Mesenchymal stem cell (in vitro differentiated cells and primary cell): ENCODE measurements at regions not wholly inside any gene's neighbourhood (a gene's known extent, or its start where the extent isn't known, plus 50 kb on each side); places are given as distances from the start of the nearest gene placed in this dataset. TPM values are rescaled to one million over a fixed set of nuclear protein-coding genes. Genes with fewer than 3 reads are reported as not detected.

ENCODE experiments used
- DNase-seq: peaks from one replicate; pipeline ENCODE4 v3.0.0-alpha.2; 2013
- H2AFZ ChIP-seq: one replicate; pipeline ENCODE4 v1.6.1; 2013; ENCODE audit warnings: low read depth, mild to moderate bottlenecking, control low read depth, inconsistent platforms, low read length, moderate library complexity
- H2AK5ac ChIP-seq: 2 replicates; pipeline ENCODE4 v1.6.1; 2013; ENCODE audit warnings: low read length, moderate library complexity, mild to moderate bottlenecking, inconsistent platforms; ENCODE audit not compliant: severe bottlenecking
- H2BK120ac ChIP-seq: one replicate; pipeline ENCODE4 v1.6.1; 2013; ENCODE audit warnings: low read depth, mild to moderate bottlenecking, inconsistent platforms, low read length, moderate library complexity
- H2BK12ac ChIP-seq, 2 experiments: one replicate each; pipeline ENCODE4 v1.6.1; 2013; ENCODE audit warnings: inconsistent platforms in 2 of 2, low read length in 2 of 2, mild to moderate bottlenecking in 2 of 2, moderate library complexity in 2 of 2, control low read depth in 1 of 2
- H2BK15ac ChIP-seq: one replicate; pipeline ENCODE4 v1.6.1; 2013; ENCODE audit warnings: mild to moderate bottlenecking, low read depth, inconsistent platforms; ENCODE audit not compliant: poor library complexity, severe bottlenecking
- H2BK5ac ChIP-seq: 2 replicates; pipeline ENCODE4 v1.6.1; 2013; ENCODE audit warnings: low read depth, mild to moderate bottlenecking, low read length, control low read depth, inconsistent platforms; ENCODE audit not compliant: poor library complexity, severe bottlenecking
- H3K14ac ChIP-seq, 2 experiments: one replicate each; pipeline ENCODE4 v1.6.1; 2013; ENCODE audit warnings: inconsistent platforms in 2 of 2, low read length in 2 of 2, control low read depth in 1 of 2, mild to moderate bottlenecking in 1 of 2, moderate library complexity in 1 of 2
- H3K18ac ChIP-seq, 2 experiments: one replicate each; pipeline ENCODE4 v1.6.1; 2013; ENCODE audit warnings: inconsistent platforms in 2 of 2, low read length in 2 of 2, control low read depth in 1 of 2, low read depth in 1 of 2, mild to moderate bottlenecking in 1 of 2
- H3K23ac ChIP-seq, 2 experiments: one replicate each; pipeline ENCODE4 v1.6.1; 2013; ENCODE audit warnings: inconsistent platforms in 2 of 2, low read length in 2 of 2, mild to moderate bottlenecking in 2 of 2, moderate library complexity in 2 of 2, control low read depth in 1 of 2
- H3K27ac ChIP-seq: 2 replicates; pipeline ENCODE4 v1.5.1; 2013; ENCODE audit warnings: mild to moderate bottlenecking, moderate library complexity, low read length, control low read depth, inconsistent platforms; ENCODE audit not compliant: poor library complexity, severe bottlenecking
- H3K27me3 ChIP-seq, 2 experiments: 2 replicates each; pipeline versions ENCODE4 v1.6.1 to v1.7.0; 2013; ENCODE audit warnings: low read length in 2 of 2, mild to moderate bottlenecking in 2 of 2, moderate library complexity in 2 of 2, control low read depth in 1 of 2, inconsistent platforms in 1 of 2; ENCODE audit not compliant: control insufficient read depth in 1 of 2, insufficient read depth in 1 of 2
- H3K36me3 ChIP-seq, 2 experiments: 2 replicates each; pipeline versions ENCODE4 v1.6.1 to v1.7.0; 2013; ENCODE audit warnings: low read length in 2 of 2, control low read depth in 1 of 2, inconsistent platforms in 1 of 2, low read depth in 1 of 2, mild to moderate bottlenecking in 1 of 2; ENCODE audit not compliant: insufficient read depth in 2 of 2, control insufficient read depth in 1 of 2
- H3K4ac ChIP-seq, 2 experiments: one replicate each; pipeline ENCODE4 v1.6.1; 2013; ENCODE audit warnings: inconsistent platforms in 2 of 2, low read length in 2 of 2, mild to moderate bottlenecking in 2 of 2, moderate library complexity in 2 of 2, control low read depth in 1 of 2, low read depth in 1 of 2
- H3K4me1 ChIP-seq: 2 replicates; pipeline ENCODE4 v1.6.1; 2013; ENCODE audit warnings: low read depth, low read length, control low read depth; ENCODE audit not compliant: control insufficient read depth, insufficient read depth
- H3K4me2 ChIP-seq: 2 replicates; pipeline ENCODE4 v1.6.1; 2013; ENCODE audit warnings: low read length, mild to moderate bottlenecking, inconsistent platforms; ENCODE audit not compliant: poor library complexity, severe bottlenecking
- H3K4me3 ChIP-seq, 2 experiments: 2 replicates each; pipeline versions ENCODE4 v1.5.1 to v1.7.0; 2013; ENCODE audit warnings: low read length in 2 of 2, mild to moderate bottlenecking in 2 of 2, control low read depth in 1 of 2, low read depth in 1 of 2; ENCODE audit not compliant: insufficient read depth in 1 of 2
- H3K79me1 ChIP-seq: replicated peaks from 2 replicates; pipeline ENCODE4 v1.6.1; 2013; ENCODE audit warnings: mild to moderate bottlenecking, control low read depth, low read length, inconsistent platforms; ENCODE audit not compliant: poor library complexity, severe bottlenecking
- H3K9ac ChIP-seq: 2 replicates; pipeline ENCODE4 v1.7.0; 2013; ENCODE audit warnings: mild to moderate bottlenecking, low read length, moderate library complexity
- H3K9me3 ChIP-seq: 2 replicates; pipeline ENCODE4 v1.7.0; 2013; ENCODE audit warnings: mild to moderate bottlenecking, low read length; ENCODE audit not compliant: control insufficient read depth
- H4K8ac ChIP-seq: one replicate; pipeline ENCODE4 v1.6.1; 2013; ENCODE audit warnings: inconsistent platforms, mild to moderate bottlenecking, low read length, moderate library complexity
- H4K91ac ChIP-seq: one replicate; pipeline ENCODE4 v1.6.1; 2013; ENCODE audit warnings: mild to moderate bottlenecking, low read length, inconsistent platforms
- small RNA-seq: library from polyadenylated mRNA; stranded (forward); fragments of <200 nt; extraction: miRNeasy Mini kit (QIAGEN cat#:217004); gene quantifications from one replicate; pipeline ENCODE3, GENCODE V24; 2013; ENCODE audit warnings: low read depth

- no peak overlapping the region for H2AFZ ChIP-seq
- peaks cover 0 to 4% of the 10 kb centered on the region in 2 experiments for H3K27me3 ChIP-seq
- no peak overlapping the region for H3K18ac ChIP-seq
- no peaks in the 10 kb centered on the region for H3K36me3 ChIP-seq
- H3K23ac ChIP-seq = no peak overlapping the region
- no peak overlapping the region for H2BK120ac ChIP-seq
- no peaks in the 10 kb centered on the region for H3K9me3 ChIP-seq
- H3K4ac ChIP-seq = no peak overlapping the region
- no peak overlapping the region for H4K8ac ChIP-seq
- DNase-seq = no peak
- H4K91ac ChIP-seq = no peak overlapping the region
- no peak overlapping the region for H2AK5ac ChIP-seq
- no peak overlapping the region for H3K27ac ChIP-seq
- no peak overlapping the region for H3K9ac ChIP-seq
- no peak overlapping the region for H3K4me3 ChIP-seq
- peaks cover 16% of the 10 kb centered on the region for H3K4me1 ChIP-seq
- H2BK15ac ChIP-seq = no peak overlapping the region
- H3K79me1 ChIP-seq = no peaks in the 10 kb centered on the region
- no peak overlapping the region for H3K14ac ChIP-seq
- no peak overlapping the region for H2BK5ac ChIP-seq
- no peak overlapping the region for H3K4me2 ChIP-seq
- no peak overlapping the region for H2BK12ac ChIP-seq
Measured at GRCh38 chr18:48459016-48459415, 49.8 kb upstream of the ZBTB7C start.

Small RNA genes in the stretch of these regions (small RNA-seq; reads per million reads assigned to genes)
- gene AC024288.1 = not detected
- not detected for gene RNA5SP456
